Astrocyte (in vitro differentiated cells and primary cell): ENCODE measurements at regions not wholly inside any gene's neighbourhood (a gene's known extent, or its start where the extent isn't known, plus 50 kb on each side); places are given as distances from the start of the nearest gene placed in this dataset.
"Not testable (repeated sequence)": the region's sequence is repeated elsewhere in the genome, so short reads cannot be mapped to it uniquely, and the experiment has no call there.

Experiments
- EZH2 ChIP-seq: IDR thresholded peaks from 2 replicates; pipeline ENCODE4 v1.6.1; 2012; ENCODE audit warnings: mild to moderate bottlenecking, low read length, inconsistent platforms; ENCODE audit not compliant: insufficient read depth
- TF ChIP-seq, protein P1 (sequence below): IDR thresholded peaks from 2 replicates; pipeline ENCODE4 v1.5.1; 2011; ENCODE audit warnings: low read depth, mild to moderate bottlenecking, inconsistent platforms, low read length, moderate library complexity; ENCODE audit not compliant: insufficient read depth

DNA sequence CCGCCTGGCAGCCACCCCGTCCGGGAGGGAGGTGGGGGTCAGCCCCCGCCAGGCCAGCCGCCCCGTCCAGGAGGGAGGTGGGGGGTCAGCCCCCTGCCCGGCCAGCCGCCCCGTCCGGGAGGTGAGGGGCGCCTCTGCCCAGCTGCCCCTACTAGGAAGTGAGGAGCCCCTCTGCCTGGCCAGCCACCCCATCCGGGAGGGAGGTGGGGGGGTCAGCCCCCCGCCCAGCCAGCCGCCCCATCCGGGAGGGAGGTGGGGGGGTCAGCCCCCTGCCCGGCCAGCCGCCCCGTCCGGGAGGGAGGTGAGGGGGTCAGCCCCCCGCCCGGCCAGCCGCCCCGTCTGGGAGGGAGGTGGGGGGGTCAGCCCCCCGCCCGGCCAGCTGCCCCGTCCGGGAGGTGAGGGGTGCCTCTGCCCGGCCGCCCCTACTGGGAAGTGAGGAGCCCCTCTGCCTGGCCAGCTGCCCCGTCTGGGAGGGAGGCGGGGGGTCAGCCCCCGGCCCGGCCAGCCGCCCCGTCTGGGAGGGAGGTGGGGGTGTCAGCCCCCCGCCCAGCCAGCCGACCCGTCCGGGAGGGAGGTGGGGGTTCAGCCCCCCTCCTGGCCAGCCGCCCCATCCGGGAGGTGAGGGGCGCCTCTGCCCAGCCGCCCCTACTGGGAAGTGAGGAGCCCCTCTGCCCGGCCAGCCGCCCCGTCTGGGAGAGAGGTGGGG, 476.6 kb downstream of the MID1IP1 start:
- TF ChIP-seq, protein P1, sequence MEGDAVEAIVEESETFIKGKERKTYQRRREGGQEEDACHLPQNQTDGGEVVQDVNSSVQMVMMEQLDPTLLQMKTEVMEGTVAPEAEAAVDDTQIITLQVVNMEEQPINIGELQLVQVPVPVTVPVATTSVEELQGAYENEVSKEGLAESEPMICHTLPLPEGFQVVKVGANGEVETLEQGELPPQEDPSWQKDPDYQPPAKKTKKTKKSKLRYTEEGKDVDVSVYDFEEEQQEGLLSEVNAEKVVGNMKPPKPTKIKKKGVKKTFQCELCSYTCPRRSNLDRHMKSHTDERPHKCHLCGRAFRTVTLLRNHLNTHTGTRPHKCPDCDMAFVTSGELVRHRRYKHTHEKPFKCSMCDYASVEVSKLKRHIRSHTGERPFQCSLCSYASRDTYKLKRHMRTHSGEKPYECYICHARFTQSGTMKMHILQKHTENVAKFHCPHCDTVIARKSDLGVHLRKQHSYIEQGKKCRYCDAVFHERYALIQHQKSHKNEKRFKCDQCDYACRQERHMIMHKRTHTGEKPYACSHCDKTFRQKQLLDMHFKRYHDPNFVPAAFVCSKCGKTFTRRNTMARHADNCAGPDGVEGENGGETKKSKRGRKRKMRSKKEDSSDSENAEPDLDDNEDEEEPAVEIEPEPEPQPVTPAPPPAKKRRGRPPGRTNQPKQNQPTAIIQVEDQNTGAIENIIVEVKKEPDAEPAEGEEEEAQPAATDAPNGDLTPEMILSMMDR: not testable (repeated sequence)
- TF ChIP-seq EZH2: not testable (repeated sequence)
